SK-N-SH treated with all-trans-retinoic acid at 6 μM for 48 hours (cell line): ENCODE measurements at regions not wholly inside any gene's neighbourhood (a gene's known extent, or its start where the extent isn't known, plus 50 kb on each side); places are given as distances from the start of the nearest gene placed in this dataset.

Experiments used
- ARNTL ChIP-seq: fragments of 450-650 bp; formaldehyde crosslinking; IDR thresholded peaks from 2 replicates; pipeline ENCODE4 v1.5.0; 2020; ENCODE audit warnings: low read depth, mild to moderate bottlenecking, moderate library complexity, borderline replicate concordance
- BACH2 ChIP-seq: fragments of 250-450 bp; sonication (Bioruptor Pico); IDR thresholded peaks from 2 replicates; pipeline ENCODE4 v1.9.0; 2021; ENCODE audit warnings: mild to moderate bottlenecking, borderline replicate concordance
- GLIS3 ChIP-seq: fragments of 250-450 bp; sonication (Bioruptor Pico); IDR thresholded peaks from 2 replicates; pipeline ENCODE4 v1.5.0; 2020; ENCODE audit warnings: mild to moderate bottlenecking, moderate library complexity
- ISL1 ChIP-seq: fragments of 250-450 bp; sonication (Bioruptor Pico); IDR thresholded peaks from 2 replicates; pipeline ENCODE4 v2.1.2; 2022; ENCODE audit warnings: mild to moderate bottlenecking, moderate library complexity
- PPARA ChIP-seq: fragments of 250-450 bp; sonication (Bioruptor Pico); IDR thresholded peaks from 2 replicates; pipeline ENCODE4 v1.5.0; 2020; ENCODE audit warnings: mild to moderate bottlenecking, borderline replicate concordance
- SNAI2 ChIP-seq: fragments of 250-450 bp; sonication (Bioruptor Pico); IDR thresholded peaks from 2 replicates; pipeline ENCODE4 v1.5.0; 2020; ENCODE audit warnings: mild to moderate bottlenecking, moderate library complexity
- TCF4 ChIP-seq: fragments of 250-450 bp; sonication (Bioruptor Pico); IDR thresholded peaks from 2 replicates; pipeline ENCODE4 v1.8.0; 2021; ENCODE audit warnings: mild to moderate bottlenecking, moderate library complexity, borderline replicate concordance
- TSHZ2 ChIP-seq: fragments of 250-450 bp; sonication (Bioruptor Pico); IDR thresholded peaks from 2 replicates; pipeline ENCODE4 v1.5.0; 2020; ENCODE audit warnings: mild to moderate bottlenecking, moderate library complexity
- ZFP3 ChIP-seq: fragments of 250-450 bp; sonication (Bioruptor Pico); IDR thresholded peaks from 2 replicates; pipeline ENCODE4 v1.5.0; 2020; ENCODE audit warnings: mild to moderate bottlenecking, moderate library complexity
- ZFP30 ChIP-seq: fragments of 450-650 bp; formaldehyde crosslinking; IDR thresholded peaks from 2 replicates; pipeline ENCODE4 v1.5.0; 2022; ENCODE audit warnings: mild to moderate bottlenecking, moderate library complexity
- TF ChIP-seq, protein P1 (sequence below): fragments of 250-450 bp; sonication (Bioruptor Pico); IDR thresholded peaks from 2 replicates; pipeline ENCODE4 v1.8.0; 2021; ENCODE audit warnings: low read depth, mild to moderate bottlenecking, moderate library complexity, borderline replicate concordance
- TF ChIP-seq, protein P2 (sequence below): fragments of 250-450 bp; sonication (Bioruptor Pico); IDR thresholded peaks from 2 replicates; pipeline ENCODE4 v1.5.1; 2020; ENCODE audit warnings: low read depth, mild to moderate bottlenecking, moderate library complexity
- TF ChIP-seq, protein P3 (sequence below): fragments of 250-450 bp; sonication (Bioruptor Pico); IDR thresholded peaks from 2 replicates; pipeline ENCODE4 v1.8.0; 2020; ENCODE audit warnings: mild to moderate bottlenecking, moderate library complexity, borderline replicate concordance
- TF ChIP-seq, protein P4 (sequence below): fragments of 250-450 bp; sonication (Bioruptor Pico); IDR thresholded peaks from 2 replicates; pipeline ENCODE4 v1.5.1; 2021; ENCODE audit warnings: mild to moderate bottlenecking, moderate library complexity

GRCh38 chr11:50412832-50413231, 380.2 kb downstream of the OR4C45 start:
- TF ChIP-seq ARNTL (CRISPR knock-in tag) (no peak), SNAI2 (no peak), PPARA (CRISPR knock-in tag) (no peak), GLIS3 (CRISPR knock-in tag) (no peak), TCF4 (CRISPR knock-in tag) (no peak), ZFP3 (CRISPR knock-in tag) (no peak), ISL1 (CRISPR knock-in tag) (no peak), ZFP30 (CRISPR knock-in tag) (no peak), BACH2 (CRISPR knock-in tag) (no peak), TSHZ2 (CRISPR knock-in tag) (no peak)
- TF ChIP-seq, protein P1, sequence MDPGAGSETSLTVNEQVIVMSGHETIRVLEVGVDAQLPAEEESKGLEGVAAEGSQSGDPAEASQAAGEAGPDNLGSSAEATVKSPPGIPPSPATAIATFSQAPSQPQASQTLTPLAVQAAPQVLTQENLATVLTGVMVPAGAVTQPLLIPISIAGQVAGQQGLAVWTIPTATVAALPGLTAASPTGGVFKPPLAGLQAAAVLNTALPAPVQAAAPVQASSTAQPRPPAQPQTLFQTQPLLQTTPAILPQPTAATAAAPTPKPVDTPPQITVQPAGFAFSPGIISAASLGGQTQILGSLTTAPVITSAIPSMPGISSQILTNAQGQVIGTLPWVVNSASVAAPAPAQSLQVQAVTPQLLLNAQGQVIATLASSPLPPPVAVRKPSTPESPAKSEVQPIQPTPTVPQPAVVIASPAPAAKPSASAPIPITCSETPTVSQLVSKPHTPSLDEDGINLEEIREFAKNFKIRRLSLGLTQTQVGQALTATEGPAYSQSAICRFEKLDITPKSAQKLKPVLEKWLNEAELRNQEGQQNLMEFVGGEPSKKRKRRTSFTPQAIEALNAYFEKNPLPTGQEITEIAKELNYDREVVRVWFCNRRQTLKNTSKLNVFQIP (CRISPR knock-in tag) = no peak
- TF ChIP-seq, protein P2, sequence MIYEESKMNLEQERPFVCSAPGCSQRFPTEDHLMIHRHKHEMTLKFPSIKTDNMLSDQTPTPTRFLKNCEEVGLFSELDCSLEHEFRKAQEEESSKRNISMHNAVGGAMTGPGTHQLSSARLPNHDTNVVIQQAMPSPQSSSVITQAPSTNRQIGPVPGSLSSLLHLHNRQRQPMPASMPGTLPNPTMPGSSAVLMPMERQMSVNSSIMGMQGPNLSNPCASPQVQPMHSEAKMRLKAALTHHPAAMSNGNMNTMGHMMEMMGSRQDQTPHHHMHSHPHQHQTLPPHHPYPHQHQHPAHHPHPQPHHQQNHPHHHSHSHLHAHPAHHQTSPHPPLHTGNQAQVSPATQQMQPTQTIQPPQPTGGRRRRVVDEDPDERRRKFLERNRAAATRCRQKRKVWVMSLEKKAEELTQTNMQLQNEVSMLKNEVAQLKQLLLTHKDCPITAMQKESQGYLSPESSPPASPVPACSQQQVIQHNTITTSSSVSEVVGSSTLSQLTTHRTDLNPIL (CRISPR knock-in tag) = no peak
- TF ChIP-seq, protein P3, sequence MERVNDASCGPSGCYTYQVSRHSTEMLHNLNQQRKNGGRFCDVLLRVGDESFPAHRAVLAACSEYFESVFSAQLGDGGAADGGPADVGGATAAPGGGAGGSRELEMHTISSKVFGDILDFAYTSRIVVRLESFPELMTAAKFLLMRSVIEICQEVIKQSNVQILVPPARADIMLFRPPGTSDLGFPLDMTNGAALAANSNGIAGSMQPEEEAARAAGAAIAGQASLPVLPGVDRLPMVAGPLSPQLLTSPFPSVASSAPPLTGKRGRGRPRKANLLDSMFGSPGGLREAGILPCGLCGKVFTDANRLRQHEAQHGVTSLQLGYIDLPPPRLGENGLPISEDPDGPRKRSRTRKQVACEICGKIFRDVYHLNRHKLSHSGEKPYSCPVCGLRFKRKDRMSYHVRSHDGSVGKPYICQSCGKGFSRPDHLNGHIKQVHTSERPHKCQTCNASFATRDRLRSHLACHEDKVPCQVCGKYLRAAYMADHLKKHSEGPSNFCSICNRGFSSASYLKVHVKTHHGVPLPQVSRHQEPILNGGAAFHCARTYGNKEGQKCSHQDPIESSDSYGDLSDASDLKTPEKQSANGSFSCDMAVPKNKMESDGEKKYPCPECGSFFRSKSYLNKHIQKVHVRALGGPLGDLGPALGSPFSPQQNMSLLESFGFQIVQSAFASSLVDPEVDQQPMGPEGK (CRISPR knock-in tag) = no peak
- TF ChIP-seq, protein P4, sequence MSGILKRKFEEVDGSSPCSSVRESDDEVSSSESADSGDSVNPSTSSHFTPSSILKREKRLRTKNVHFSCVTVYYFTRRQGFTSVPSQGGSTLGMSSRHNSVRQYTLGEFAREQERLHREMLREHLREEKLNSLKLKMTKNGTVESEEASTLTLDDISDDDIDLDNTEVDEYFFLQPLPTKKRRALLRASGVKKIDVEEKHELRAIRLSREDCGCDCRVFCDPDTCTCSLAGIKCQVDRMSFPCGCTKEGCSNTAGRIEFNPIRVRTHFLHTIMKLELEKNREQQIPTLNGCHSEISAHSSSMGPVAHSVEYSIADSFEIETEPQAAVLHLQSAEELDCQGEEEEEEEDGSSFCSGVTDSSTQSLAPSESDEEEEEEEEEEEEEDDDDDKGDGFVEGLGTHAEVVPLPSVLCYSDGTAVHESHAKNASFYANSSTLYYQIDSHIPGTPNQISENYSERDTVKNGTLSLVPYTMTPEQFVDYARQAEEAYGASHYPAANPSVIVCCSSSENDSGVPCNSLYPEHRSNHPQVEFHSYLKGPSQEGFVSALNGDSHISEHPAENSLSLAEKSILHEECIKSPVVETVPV (CRISPR knock-in tag) = no peak
